A673 (cell line): ENCODE measurements at regions not wholly inside any gene's neighbourhood (a gene's known extent, or its start where the extent isn't known, plus 50 kb on each side); places are given as distances from the start of the nearest gene placed in this dataset.

ENCODE experiments used
- BruUV-seq: library from RNA; stranded (reverse); fragments of 400-500 nt; replicated peaks from 2 replicates; lab custom pipeline; 2021; lab: Mats Ljungman, UMichigan
- CTCF ChIA-PET: fragments of 300-600 bp; sonication (Branson Sonifier 250); formaldehyde crosslinking; loops from one replicate; lab custom pipeline; 2022; ENCODE audit warnings: antibody characterized with exemption; lab: Charles Lee
- POLR2A ChIA-PET: fragments of 300-600 bp; sonication (Branson Sonifier 250); formaldehyde crosslinking; loops from one replicate; lab custom pipeline; 2022; ENCODE audit warnings: antibody characterized with exemption; ENCODE audit not compliant: low non-redundant PET; lab: Charles Lee
- DNase-seq: peaks from one replicate; pipeline ENCODE4 v3.0.0-alpha.2; 2015; ENCODE audit warnings: low spot score
- H3K27ac ChIP-seq: fragments of 200-600 bp; sonication (generic); 2 replicates; pipeline ENCODE4 v1.5.1; 2016; ENCODE audit warnings: mixed run types, low read depth, mild to moderate bottlenecking, mixed read lengths, antibody characterized with exemption, low read length; ENCODE audit not compliant: poor library complexity, severe bottlenecking
- H3K27me3 ChIP-seq: fragments of 200-600 bp; sonication (generic); replicated peaks from 2 replicates; pipeline ENCODE4 v1.6.1; 2017; ENCODE audit warnings: mixed run types, low read depth, mild to moderate bottlenecking, mixed read lengths, antibody characterized with exemption, low read length; ENCODE audit not compliant: insufficient read depth, poor library complexity
- H3K36me3 ChIP-seq: fragments of 200-600 bp; sonication (generic); 2 replicates; pipeline ENCODE4 v1.6.1; 2016; ENCODE audit warnings: mixed run types, mild to moderate bottlenecking, mixed read lengths, antibody characterized with exemption, low read length; ENCODE audit not compliant: insufficient read depth, poor library complexity, severe bottlenecking
- H3K4me1 ChIP-seq: fragments of 200-600 bp; sonication (generic); 2 replicates; pipeline ENCODE4 v1.6.1; 2017; ENCODE audit warnings: mixed run types, mild to moderate bottlenecking, mixed read lengths, antibody characterized with exemption, low read length; ENCODE audit not compliant: insufficient read depth, poor library complexity, severe bottlenecking
- H3K4me3 ChIP-seq: fragments of 200-600 bp; sonication (generic); 2 replicates; pipeline ENCODE4 v1.5.1; 2016; ENCODE audit warnings: low read depth, mixed run types, mild to moderate bottlenecking, mixed read lengths, low read length; ENCODE audit not compliant: poor library complexity, severe bottlenecking
- H3K9me3 ChIP-seq: fragments of 200-600 bp; sonication (generic); 2 replicates; pipeline ENCODE4 v1.6.1; 2016; ENCODE audit warnings: mixed run types, low read depth, mild to moderate bottlenecking, mixed read lengths, antibody characterized with exemption, low read length; ENCODE audit not compliant: poor library complexity, severe bottlenecking
- CTCF ChIP-seq: fragments of 300-800, 200-600 bp; sonication (generic); conservative IDR thresholded peaks from 2 replicates; pipeline ENCODE4 v1.5.1; 2017; ENCODE audit warnings: low read depth, mild to moderate bottlenecking, antibody characterized with exemption, low read length, moderate library complexity, mixed read lengths
- EZH2 ChIP-seq: fragments of 200-600 bp; sonication (generic); IDR thresholded peaks from 2 replicates; pipeline ENCODE4 v1.6.1; 2017; ENCODE audit warnings: borderline replicate concordance, low read depth, mild to moderate bottlenecking, mixed read lengths, antibody characterized with exemption, low read length; ENCODE audit not compliant: poor library complexity, severe bottlenecking
- intact Hi-C: fragments of 100-400 bp; cut with micrococcal nuclease; formaldehyde crosslinking; loops from one replicate; pipeline ENCODE4 v1.10.0; 2022; ENCODE audit not compliant: unreplicated experiment

- POLR2A ChIA-PET: no interaction called here
These were observed 187.3 kb upstream of the RASGEF1B start for GRCh38 chr4:81659051-81659450.

GRCh38 chr4:81652069-81652478, 180.4 kb upstream of the RASGEF1B start:
- Histone ChIP-seq H3K27ac (no peak overlapping the region), H3K36me3 (no peaks in the 10 kb centered on the region), H3K9me3 (no peaks in the 10 kb centered on the region), H3K27me3 (no peaks in the 10 kb centered on the region), H3K4me1 (no peaks in the 10 kb centered on the region), H3K4me3 (no peak overlapping the region)
- no TSS peak for BruUV-seq
- TF ChIP-seq CTCF (no peak), EZH2 (no peak)
- no peak for DNase-seq
- POLR2A ChIA-PET: no interaction called here
- intact Hi-C loops: no loop called here
- CTCF ChIA-PET: no interaction called here

More at GRCh38 chr4:81659051-81659450, 187.3 kb upstream of the RASGEF1B start:
- TF ChIP-seq CTCF: no peak
- no peak for TF ChIP-seq EZH2
- DNase-seq: no peak
- BruUV-seq: no TSS peak
- no peaks in the 10 kb centered on the region for H3K27me3 ChIP-seq
- intact Hi-C loops: no loop called here
- H3K36me3 ChIP-seq: no peaks in the 10 kb centered on the region
- CTCF ChIA-PET: no interaction called here
- no peak overlapping the region for H3K4me3 ChIP-seq
- no peak overlapping the region for H3K27ac ChIP-seq
- no peaks in the 10 kb centered on the region for H3K4me1 ChIP-seq
- H3K9me3 ChIP-seq: no peaks in the 10 kb centered on the region

GRCh38 chr4:81651243-81651899, 179.7 kb upstream of the RASGEF1B start:
- no peaks in the 10 kb centered on the region for H3K27me3 ChIP-seq
- ChIA-PET POLR2A (no interaction called here), CTCF (no interaction called here)
- no peaks in the 10 kb centered on the region for H3K36me3 ChIP-seq
- H3K4me1 ChIP-seq: no peaks in the 10 kb centered on the region
- no peaks in the 10 kb centered on the region for H3K9me3 ChIP-seq
- H3K4me3 ChIP-seq: no peak overlapping the region
- no peak for DNase-seq
- no peak overlapping the region for H3K27ac ChIP-seq
- no TSS peak for BruUV-seq
- intact Hi-C loops: no loop called here
- TF ChIP-seq CTCF (no peak), EZH2 (no peak)
